Ammon's horn (tissue), 1 donor: ENCODE measurements at regions not wholly inside any gene's neighbourhood (a gene's known extent, or its start where the extent isn't known, plus 50 kb on each side); places are given as distances from the start of the nearest gene placed in this dataset.

Experiments used
- DNase-seq: peaks from one replicate; pipeline ENCODE4 v3.0.0-alpha.2; 2016; ENCODE audit warnings: low spot score

- no peak for DNase-seq
Measured at GRCh38 chr10:3539696-3540383, 245.2 kb downstream of the KLF6 start.

- DNase-seq, result no peak
Measured at GRCh38 chr10:3538656-3539531, 246.1 kb downstream of the KLF6 start.

GRCh38 chr10:3538291-3538655 is 246.7 kb downstream of the KLF6 start:
- no peak for DNase-seq

GRCh38 chr10:3537518-3537917 is 247.5 kb downstream of the KLF6 start:
- DNase-seq, result no peak

GRCh38 chr10:3535001-3535400 is 250.0 kb downstream of the KLF6 start:
- no peak for DNase-seq

- no peak for DNase-seq
Measured at GRCh38 chr10:3534433-3534832, 250.6 kb downstream of the KLF6 start.

- no peak for DNase-seq
Measured at GRCh38 chr10:3533296-3533695, 251.7 kb downstream of the KLF6 start.

GRCh38 chr10:3532644-3533043 is 252.4 kb downstream of the KLF6 start:
- no peak for DNase-seq

GRCh38 chr10:3531670-3532069 is 253.3 kb downstream of the KLF6 start:
- no peak for DNase-seq

- no peak for DNase-seq
Measured at GRCh38 chr10:3530783-3531645, 254.0 kb downstream of the KLF6 start.

- no peak for DNase-seq
Measured at GRCh38 chr10:3530346-3530745, 254.7 kb downstream of the KLF6 start.

GRCh38 chr10:3529691-3530090 is 255.3 kb downstream of the KLF6 start:
- DNase-seq, result no peak

- DNase-seq, result no peak
Measured at GRCh38 chr10:3528823-3529403, 256.1 kb downstream of the KLF6 start.

GRCh38 chr10:3528271-3528670 is 256.7 kb downstream of the KLF6 start:
- no peak for DNase-seq

- DNase-seq, result no peak
Measured at GRCh38 chr10:3527869-3528268, 257.1 kb downstream of the KLF6 start.

GRCh38 chr10:3526727-3527501 is 258.1 kb downstream of the KLF6 start:
- DNase-seq, result no peak

- peak; percentile 43 for DNase-seq
Measured at GRCh38 chr10:3525832-3526449, 259.1 kb downstream of the KLF6 start.

- DNase-seq, result no peak
Measured at GRCh38 chr10:3524086-3524960, 260.7 kb downstream of the KLF6 start.

GRCh38 chr10:3523309-3524050 is 261.5 kb downstream of the KLF6 start:
- no peak for DNase-seq
